Liver (tissue), 8 donors: ENCODE measurements at regions not wholly inside any gene's neighbourhood (a gene's known extent, or its start where the extent isn't known, plus 50 kb on each side); places are given as distances from the start of the nearest gene placed in this dataset.

Source experiments
- DNase-seq: peaks from one replicate; pipeline ENCODE4 v3.0.0-alpha.2; 2017; ENCODE audit warnings: low spot score
- H3K27ac ChIP-seq, 2 donors: one replicate each; pipeline ENCODE4 v1.7.0; 2013; ENCODE audit warnings: inconsistent platforms in 2 of 2, low read length in 2 of 2, control low read depth in 1 of 2, low read depth in 1 of 2, mild to moderate bottlenecking in 1 of 2
- H3K27me3 ChIP-seq, 4 donors: one replicate each; pipeline versions ENCODE4 v1.6.1 to v1.7.0; 2013; ENCODE audit warnings: low read length in 3 of 4, inconsistent platforms in 1 of 4, mild to moderate bottlenecking in 1 of 4, moderate library complexity in 1 of 4; ENCODE audit not compliant: control insufficient read depth in 4 of 4, insufficient read depth in 4 of 4
- H3K36me3 ChIP-seq, 4 donors: one replicate each; pipeline versions ENCODE4 v1.6.1 to v1.7.0; 2013; ENCODE audit warnings: low read length in 3 of 4, mild to moderate bottlenecking in 3 of 4, low read depth in 1 of 4, moderate library complexity in 1 of 4; ENCODE audit not compliant: control insufficient read depth in 4 of 4, insufficient read depth in 3 of 4
- H3K4me1 ChIP-seq, 4 donors: one replicate each; pipeline versions ENCODE4 v1.6.1 to v1.7.0; 2013; ENCODE audit warnings: low read length in 3 of 4, mild to moderate bottlenecking in 3 of 4, moderate library complexity in 1 of 4; ENCODE audit not compliant: control insufficient read depth in 4 of 4, insufficient read depth in 4 of 4
- H3K4me3 ChIP-seq, 3 donors: one replicate each; pipeline versions ENCODE4 v1.6.1 to v1.7.0; 2013; ENCODE audit warnings: low read length in 3 of 3, control low read depth in 1 of 3, low read depth in 1 of 3, mild to moderate bottlenecking in 1 of 3
- H3K9ac ChIP-seq, 2 donors: one replicate each; pipeline ENCODE4 v1.7.0; 2013; ENCODE audit warnings: low read length in 2 of 2, mild to moderate bottlenecking in 2 of 2, moderate library complexity in 2 of 2, control low read depth in 1 of 2, low read depth in 1 of 2
- H3K9me3 ChIP-seq, 4 donors: one replicate each; pipeline versions ENCODE4 v1.6.1 to v1.7.0; 2013; ENCODE audit warnings: low read length in 3 of 4; ENCODE audit not compliant: control insufficient read depth in 4 of 4
- EGR1 ChIP-seq, 2 donors: IDR thresholded peaks; 2 replicates each; pipeline ENCODE4 v1.6.1; 2016 to 2018; ENCODE audit warnings: antibody characterized with exemption in 2 of 2, low read depth in 2 of 2
- FOXA2 ChIP-seq: IDR thresholded peaks from 2 replicates; pipeline ENCODE4 v1.6.1; 2016; ENCODE audit warnings: antibody characterized with exemption
- GABPA ChIP-seq, 2 donors: IDR thresholded peaks in 1 of 2; conservative IDR thresholded peaks in 1 of 2; 2 replicates each; pipeline ENCODE4 v1.6.1; 2016; ENCODE audit warnings: antibody characterized with exemption in 2 of 2, mild to moderate bottlenecking in 1 of 2, moderate library complexity in 1 of 2
- HNF4G ChIP-seq: IDR thresholded peaks from 2 replicates; pipeline ENCODE4 v1.6.1; 2016; ENCODE audit warnings: antibody characterized with exemption
- JUND ChIP-seq, 2 donors: IDR thresholded peaks; 2 replicates each; pipeline ENCODE4 v1.6.1; 2016; ENCODE audit warnings: antibody characterized with exemption in 2 of 2
- NR2F2 ChIP-seq: IDR thresholded peaks from 2 replicates; pipeline ENCODE4 v1.6.1; 2016; ENCODE audit warnings: antibody characterized with exemption
- RAD21 ChIP-seq, 2 donors: IDR thresholded peaks; 2 replicates each; pipeline ENCODE4 v1.6.1; 2016; ENCODE audit warnings: antibody characterized with exemption in 2 of 2, mild to moderate bottlenecking in 2 of 2
- TAF1 ChIP-seq: conservative IDR thresholded peaks from 2 replicates; pipeline ENCODE4 v1.6.1; 2016; ENCODE audit warnings: antibody characterized with exemption, mild to moderate bottlenecking
- WGBS: extraction: QIAGEN DNeasy Blood & Tissue Kit; methylation state at CpG from one replicate; pipeline ENCODE4 v1.1.7; 2013; 5-methylcytosine and 5-hydroxymethylcytosine counted together
- TF ChIP-seq, protein P1 (sequence below): IDR thresholded peaks from 2 replicates; pipeline ENCODE4 v1.6.1; 2016; ENCODE audit warnings: antibody characterized with exemption
- TF ChIP-seq, protein P2 (sequence below): IDR thresholded peaks from 2 replicates; pipeline ENCODE4 v1.6.1; 2016; ENCODE audit warnings: antibody characterized with exemption
- TF ChIP-seq, protein P3 (sequence below): fragments of 150-350 bp; IDR thresholded peaks from 2 replicates; pipeline ENCODE4 v1.5.1; 2017; ENCODE audit warnings: improper control_type of control experiment, low read depth, low read length; ENCODE audit not compliant: missing input control
- TF ChIP-seq, protein P4 (sequence below): IDR thresholded peaks from 2 replicates; pipeline ENCODE4 v1.6.1; 2016; ENCODE audit warnings: antibody characterized with exemption, mild to moderate bottlenecking
- TF ChIP-seq, protein P5 (sequence below): IDR thresholded peaks from 2 replicates; pipeline ENCODE4 v1.6.1; 2016; ENCODE audit warnings: antibody characterized with exemption
- donor health status: healthy.
- donor health status: healthy.
- donor health status: healthy.
- donor health status: healthy.
- donor health status: healthy.

DNA sequence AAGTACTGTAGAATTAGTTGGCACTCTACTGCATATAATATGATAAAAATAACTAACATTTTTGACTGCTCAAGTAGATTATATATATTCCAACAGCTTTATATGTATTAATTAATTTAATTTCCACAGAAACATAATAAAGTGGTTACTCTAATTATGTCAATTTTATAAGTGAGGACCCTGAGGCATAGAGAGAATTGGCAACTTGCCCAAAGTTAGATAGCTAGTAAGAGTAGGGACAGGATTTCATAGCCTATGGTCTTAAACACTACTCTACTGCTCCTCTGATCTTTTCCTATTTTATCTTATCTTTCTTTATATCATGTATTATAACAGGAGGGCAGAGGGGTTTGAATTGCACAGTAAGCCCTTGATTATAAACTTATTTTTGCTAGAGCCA lies 418.7 kb upstream of the SGO1 start:
- peaks cover 0 to 3% (median 0%) of the 10 kb centered on the region in 4 donors for H3K9me3 ChIP-seq
- no peak overlapping the region for H3K9ac ChIP-seq
- no peaks in the 10 kb centered on the region for H3K27me3 ChIP-seq
- no peaks in the 10 kb centered on the region for H3K36me3 ChIP-seq
- H3K4me1 ChIP-seq, result no peaks in the 10 kb centered on the region
- no peak for TF ChIP-seq NR2F2
- TF ChIP-seq EGR1 (IDR thresholded peaks at IDR 0.05; ENCODE audit: low read depth in 2 of 2), result no peak
- TF ChIP-seq GABPA (IDR thresholded peaks at IDR 0.05 in 1 of 2, conservative IDR thresholded peaks at IDR 0.05 in 1 of 2), result no peak
- TF ChIP-seq JUND (IDR thresholded peaks at IDR 0.05), result no peak
- TF ChIP-seq, protein P1, sequence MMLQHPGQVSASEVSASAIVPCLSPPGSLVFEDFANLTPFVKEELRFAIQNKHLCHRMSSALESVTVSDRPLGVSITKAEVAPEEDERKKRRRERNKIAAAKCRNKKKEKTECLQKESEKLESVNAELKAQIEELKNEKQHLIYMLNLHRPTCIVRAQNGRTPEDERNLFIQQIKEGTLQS, result no peak
- TF ChIP-seq TAF1, result no peak
- TF ChIP-seq, protein P2, sequence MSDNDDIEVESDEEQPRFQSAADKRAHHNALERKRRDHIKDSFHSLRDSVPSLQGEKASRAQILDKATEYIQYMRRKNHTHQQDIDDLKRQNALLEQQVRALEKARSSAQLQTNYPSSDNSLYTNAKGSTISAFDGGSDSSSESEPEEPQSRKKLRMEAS, result no peak
- TF ChIP-seq, protein P3, sequence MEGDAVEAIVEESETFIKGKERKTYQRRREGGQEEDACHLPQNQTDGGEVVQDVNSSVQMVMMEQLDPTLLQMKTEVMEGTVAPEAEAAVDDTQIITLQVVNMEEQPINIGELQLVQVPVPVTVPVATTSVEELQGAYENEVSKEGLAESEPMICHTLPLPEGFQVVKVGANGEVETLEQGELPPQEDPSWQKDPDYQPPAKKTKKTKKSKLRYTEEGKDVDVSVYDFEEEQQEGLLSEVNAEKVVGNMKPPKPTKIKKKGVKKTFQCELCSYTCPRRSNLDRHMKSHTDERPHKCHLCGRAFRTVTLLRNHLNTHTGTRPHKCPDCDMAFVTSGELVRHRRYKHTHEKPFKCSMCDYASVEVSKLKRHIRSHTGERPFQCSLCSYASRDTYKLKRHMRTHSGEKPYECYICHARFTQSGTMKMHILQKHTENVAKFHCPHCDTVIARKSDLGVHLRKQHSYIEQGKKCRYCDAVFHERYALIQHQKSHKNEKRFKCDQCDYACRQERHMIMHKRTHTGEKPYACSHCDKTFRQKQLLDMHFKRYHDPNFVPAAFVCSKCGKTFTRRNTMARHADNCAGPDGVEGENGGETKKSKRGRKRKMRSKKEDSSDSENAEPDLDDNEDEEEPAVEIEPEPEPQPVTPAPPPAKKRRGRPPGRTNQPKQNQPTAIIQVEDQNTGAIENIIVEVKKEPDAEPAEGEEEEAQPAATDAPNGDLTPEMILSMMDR, result no peak
- no peak for TF ChIP-seq RAD21 (IDR thresholded peaks at IDR 0.05)
- TF ChIP-seq, protein P4, sequence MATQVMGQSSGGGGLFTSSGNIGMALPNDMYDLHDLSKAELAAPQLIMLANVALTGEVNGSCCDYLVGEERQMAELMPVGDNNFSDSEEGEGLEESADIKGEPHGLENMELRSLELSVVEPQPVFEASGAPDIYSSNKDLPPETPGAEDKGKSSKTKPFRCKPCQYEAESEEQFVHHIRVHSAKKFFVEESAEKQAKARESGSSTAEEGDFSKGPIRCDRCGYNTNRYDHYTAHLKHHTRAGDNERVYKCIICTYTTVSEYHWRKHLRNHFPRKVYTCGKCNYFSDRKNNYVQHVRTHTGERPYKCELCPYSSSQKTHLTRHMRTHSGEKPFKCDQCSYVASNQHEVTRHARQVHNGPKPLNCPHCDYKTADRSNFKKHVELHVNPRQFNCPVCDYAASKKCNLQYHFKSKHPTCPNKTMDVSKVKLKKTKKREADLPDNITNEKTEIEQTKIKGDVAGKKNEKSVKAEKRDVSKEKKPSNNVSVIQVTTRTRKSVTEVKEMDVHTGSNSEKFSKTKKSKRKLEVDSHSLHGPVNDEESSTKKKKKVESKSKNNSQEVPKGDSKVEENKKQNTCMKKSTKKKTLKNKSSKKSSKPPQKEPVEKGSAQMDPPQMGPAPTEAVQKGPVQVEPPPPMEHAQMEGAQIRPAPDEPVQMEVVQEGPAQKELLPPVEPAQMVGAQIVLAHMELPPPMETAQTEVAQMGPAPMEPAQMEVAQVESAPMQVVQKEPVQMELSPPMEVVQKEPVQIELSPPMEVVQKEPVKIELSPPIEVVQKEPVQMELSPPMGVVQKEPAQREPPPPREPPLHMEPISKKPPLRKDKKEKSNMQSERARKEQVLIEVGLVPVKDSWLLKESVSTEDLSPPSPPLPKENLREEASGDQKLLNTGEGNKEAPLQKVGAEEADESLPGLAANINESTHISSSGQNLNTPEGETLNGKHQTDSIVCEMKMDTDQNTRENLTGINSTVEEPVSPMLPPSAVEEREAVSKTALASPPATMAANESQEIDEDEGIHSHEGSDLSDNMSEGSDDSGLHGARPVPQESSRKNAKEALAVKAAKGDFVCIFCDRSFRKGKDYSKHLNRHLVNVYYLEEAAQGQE, result no peak
- TF ChIP-seq FOXA2, result no peak
- TF ChIP-seq, protein P5, sequence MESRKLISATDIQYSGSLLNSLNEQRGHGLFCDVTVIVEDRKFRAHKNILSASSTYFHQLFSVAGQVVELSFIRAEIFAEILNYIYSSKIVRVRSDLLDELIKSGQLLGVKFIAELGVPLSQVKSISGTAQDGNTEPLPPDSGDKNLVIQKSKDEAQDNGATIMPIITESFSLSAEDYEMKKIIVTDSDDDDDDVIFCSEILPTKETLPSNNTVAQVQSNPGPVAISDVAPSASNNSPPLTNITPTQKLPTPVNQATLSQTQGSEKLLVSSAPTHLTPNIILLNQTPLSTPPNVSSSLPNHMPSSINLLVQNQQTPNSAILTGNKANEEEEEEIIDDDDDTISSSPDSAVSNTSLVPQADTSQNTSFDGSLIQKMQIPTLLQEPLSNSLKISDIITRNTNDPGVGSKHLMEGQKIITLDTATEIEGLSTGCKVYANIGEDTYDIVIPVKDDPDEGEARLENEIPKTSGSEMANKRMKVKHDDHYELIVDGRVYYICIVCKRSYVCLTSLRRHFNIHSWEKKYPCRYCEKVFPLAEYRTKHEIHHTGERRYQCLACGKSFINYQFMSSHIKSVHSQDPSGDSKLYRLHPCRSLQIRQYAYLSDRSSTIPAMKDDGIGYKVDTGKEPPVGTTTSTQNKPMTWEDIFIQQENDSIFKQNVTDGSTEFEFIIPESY, result no peak
- no peak for TF ChIP-seq HNF4G
- DNase-seq, result no peak
- no peak overlapping the region for H3K27ac ChIP-seq
- H3K4me3 ChIP-seq, result no peak overlapping the region

DNA sequence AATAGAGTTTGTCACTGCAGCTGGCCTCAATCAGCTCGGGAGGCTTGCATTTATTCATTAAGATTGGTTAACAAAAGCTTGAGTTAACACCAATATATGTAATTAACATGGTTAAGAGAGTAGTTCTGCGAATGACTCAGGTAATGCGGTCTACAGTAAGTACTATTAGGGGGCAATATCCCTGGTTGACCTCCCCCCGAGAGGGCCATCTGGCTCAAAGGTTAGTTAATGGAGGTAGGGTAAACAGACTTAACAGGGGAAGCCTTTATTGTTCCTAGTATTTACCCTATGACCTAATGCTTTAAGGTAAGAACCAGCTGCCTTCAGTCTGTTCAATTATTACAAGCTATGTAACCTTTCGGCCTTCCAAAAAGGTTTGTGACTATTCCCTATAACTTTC lies 403.3 kb upstream of the SGO1 start:
- no peak for TF ChIP-seq FOXA2
- TF ChIP-seq, protein P3, result no peak
- TF ChIP-seq HNF4G, result no peak
- TF ChIP-seq, protein P4, result no peak
- Histone ChIP-seq H3K36me3 (no peaks in the 10 kb centered on the region), H3K27me3 (no peaks in the 10 kb centered on the region), H3K27ac (no peak overlapping the region), H3K9me3 (no peaks in the 10 kb centered on the region), H3K4me3 (no peak overlapping the region), H3K4me1 (no peaks in the 10 kb centered on the region), H3K9ac (no peak overlapping the region)
- DNase-seq, result no peak
- WGBS, result 88% methylated on average over 5 of the region's 5 CpGs
